CD14-positive monocyte (primary cell): ENCODE measurements at regions not wholly inside any gene's neighbourhood (a gene's known extent, or its start where the extent isn't known, plus 50 kb on each side); places are given as distances from the start of the nearest gene placed in this dataset.

Source experiments
- DNase-seq, 3 donors: peaks; one replicate each; pipeline ENCODE4 v3.0.0-alpha.2; 2011 to 2022
- H2AFZ ChIP-seq: 2 replicates; pipeline ENCODE4 v1.6.0; 2012; ENCODE audit warnings: mild to moderate bottlenecking, low read depth, low read length, inconsistent platforms; ENCODE audit not compliant: insufficient read depth, poor library complexity, severe bottlenecking
- H3K27ac ChIP-seq, 2 donors: 1 replicate in 1 of 2; 2 replicates in 1 of 2; pipeline ENCODE4 v1.5.1; 2012 to 2013; ENCODE audit warnings: low read length in 2 of 2, control low read depth in 1 of 2, inconsistent platforms in 1 of 2, low read depth in 1 of 2, mild to moderate bottlenecking in 1 of 2
- H3K27me3 ChIP-seq, 2 donors: one replicate each; pipeline versions ENCODE4 v1.6.0 to v1.6.1; 2011 to 2013; ENCODE audit warnings: low read length in 2 of 2; ENCODE audit not compliant: control insufficient read depth in 2 of 2, insufficient read depth in 2 of 2
- H3K36me3 ChIP-seq, 2 donors: replicated peaks in 1 of 2; 1 replicate in 1 of 2; 2 replicates in 1 of 2; pipeline versions ENCODE4 v1.5.1 to v1.6.1; 2012 to 2013; ENCODE audit warnings: low read length in 2 of 2, control low read depth in 1 of 2, inconsistent platforms in 1 of 2, mild to moderate bottlenecking in 1 of 2; ENCODE audit not compliant: insufficient read depth in 2 of 2, control insufficient read depth in 1 of 2
- H3K4me1 ChIP-seq, 2 donors: 1 replicate in 1 of 2; 2 replicates in 1 of 2; pipeline versions ENCODE4 v1.5.1 to v1.6.1; 2012 to 2013; ENCODE audit warnings: low read length in 2 of 2, control low read depth in 1 of 2, inconsistent platforms in 1 of 2, mild to moderate bottlenecking in 1 of 2, moderate library complexity in 1 of 2; ENCODE audit not compliant: insufficient read depth in 2 of 2, control insufficient read depth in 1 of 2
- H3K4me2 ChIP-seq: replicated peaks from 2 replicates; pipeline ENCODE3; 2012; ENCODE audit warnings: low read length, moderate library complexity, mild to moderate bottlenecking; ENCODE audit not compliant: poor library complexity, severe bottlenecking; ENCODE audit errors: extremely low read depth
- H3K4me3 ChIP-seq, 3 experiments: fragments of 200-600 bp in 1 of 3; sonication (generic) in 1 of 3; replicated peaks in 1 of 3; 1 replicate in 2 of 3; 2 replicates in 1 of 3; pipeline ENCODE4 v1.5.1; 2011 to 2013; ENCODE audit warnings: low read length in 3 of 3, mild to moderate bottlenecking in 3 of 3, control low read depth in 2 of 3, low read depth in 2 of 3, inconsistent platforms in 1 of 3, moderate library complexity in 1 of 3
- H3K79me2 ChIP-seq: 2 replicates; pipeline ENCODE4 v1.6.0; 2012; ENCODE audit warnings: mild to moderate bottlenecking, control low read depth, inconsistent platforms, low read length, moderate library complexity; ENCODE audit not compliant: insufficient read depth
- H3K9ac ChIP-seq: 2 replicates; pipeline ENCODE4 v1.6.0; 2017; ENCODE audit warnings: low read length, mild to moderate bottlenecking; ENCODE audit not compliant: insufficient read depth, poor library complexity, severe bottlenecking
- H3K9me3 ChIP-seq, 2 donors: replicated peaks in 1 of 2; 1 replicate in 1 of 2; 2 replicates in 1 of 2; pipeline versions ENCODE4 v1.5.1 to v1.6.1; 2012 to 2013; ENCODE audit warnings: low read length in 2 of 2, control low read depth in 1 of 2; ENCODE audit not compliant: control insufficient read depth in 1 of 2, insufficient read depth in 1 of 2
- H4K20me1 ChIP-seq: 2 replicates; pipeline ENCODE4 v1.6.0; 2012; ENCODE audit warnings: mild to moderate bottlenecking, low read length, control low read depth, moderate library complexity; ENCODE audit not compliant: insufficient read depth
- H3K27ac Mint-ChIP-seq, 7 donors: one replicate each; pipeline ENCODE4 v1.8.0; 2020; ENCODE audit warnings: mild to moderate bottlenecking in 7 of 7, mixed read lengths in 7 of 7, moderate library complexity in 6 of 7, inconsistent platforms in 2 of 7
- H3K27me3 Mint-ChIP-seq, 3 donors: one replicate each; pipeline ENCODE4 v1.8.0; 2021 to 2022; ENCODE audit warnings: low read depth in 3 of 3, mild to moderate bottlenecking in 3 of 3, mixed read lengths in 3 of 3, moderate library complexity in 3 of 3, inconsistent platforms in 1 of 3
- H3K36me3 Mint-ChIP-seq, 2 donors: one replicate each; pipeline ENCODE4 v1.8.0; 2020; ENCODE audit warnings: mixed read lengths in 2 of 2, inconsistent platforms in 1 of 2, mild to moderate bottlenecking in 1 of 2
- H3K4me1 Mint-ChIP-seq: one replicate; pipeline ENCODE4 v1.8.0; 2020; ENCODE audit warnings: mild to moderate bottlenecking, mixed read lengths
- H3K4me3 Mint-ChIP-seq, 2 donors: one replicate each; pipeline ENCODE4 v1.8.0; 2020; ENCODE audit warnings: mild to moderate bottlenecking in 2 of 2, mixed read lengths in 2 of 2, moderate library complexity in 1 of 2
- H3K9me3 Mint-ChIP-seq, 7 donors: one replicate each; pipeline ENCODE4 v1.8.0; 2020 to 2022; ENCODE audit warnings: mixed read lengths in 7 of 7, mild to moderate bottlenecking in 6 of 7, moderate library complexity in 6 of 7, inconsistent platforms in 2 of 7
- CTCF ChIP-seq: fragments of 200-600 bp; IDR thresholded peaks from one replicate; pipeline ENCODE4 v1.8.0; 2022; ENCODE audit warnings: antibody characterized with exemption, mild to moderate bottlenecking
- WGBS: methylation state at CpG from one replicate; pipeline ENCODE4 v1.1.5; 2013; ENCODE audit warnings: missing lambda C conversion rate; ENCODE audit not compliant: insufficient coverage; 5-methylcytosine and 5-hydroxymethylcytosine counted together
- intact Hi-C, 2 donors: fragments of 100-400 bp; cut with micrococcal nuclease; formaldehyde crosslinking; loops; one replicate each; pipeline versions ENCODE4 v1.15.0 to v1.15.1; 2023

DNA sequence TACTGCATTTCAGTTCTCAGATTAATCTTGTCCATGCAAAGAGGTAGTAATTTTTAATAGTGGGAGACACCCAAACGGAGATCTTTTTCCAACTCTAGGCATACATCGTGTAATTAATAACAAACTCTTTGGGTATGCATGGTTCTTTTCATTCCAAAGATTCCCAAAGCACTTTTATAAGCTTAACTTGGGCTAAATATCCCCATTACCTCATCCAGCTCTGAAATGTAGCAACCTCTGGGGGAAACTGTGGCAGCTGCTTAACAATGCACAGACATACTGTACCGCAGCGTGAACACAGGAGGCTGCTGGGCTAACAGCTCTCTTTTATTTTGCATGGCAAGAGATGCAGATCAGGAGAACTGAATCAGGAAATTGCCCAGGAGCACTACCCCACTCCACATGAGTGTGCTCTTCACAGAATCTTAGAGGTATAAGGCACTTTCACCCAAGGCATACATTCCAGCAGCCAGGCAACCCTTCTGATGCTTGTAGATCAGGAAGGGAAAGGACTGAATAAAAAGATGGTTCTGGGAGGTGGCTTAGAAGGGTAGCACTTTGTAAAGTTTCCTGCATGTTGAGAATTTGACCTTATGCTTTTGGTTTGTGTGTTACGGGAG, 114.4 kb upstream of the GLI3 start:
- H3K36me3 ChIP-seq, result no peaks in the 10 kb centered on the region
- no peaks in the 10 kb centered on the region for H3K36me3 Mint-ChIP-seq
- H3K4me1 ChIP-seq, result no peaks in the 10 kb centered on the region
- no peak overlapping the region for H2AFZ ChIP-seq
- H3K9ac ChIP-seq, result no peak overlapping the region
- peaks cover 0 to 3% of the 10 kb centered on the region in 2 donors for H3K9me3 ChIP-seq
- intact Hi-C loops, result no loop called here
- H3K4me1 Mint-ChIP-seq, result no peaks in the 10 kb centered on the region
- no peak overlapping the region for H3K27ac ChIP-seq
- H3K27me3 Mint-ChIP-seq, result peaks cover 0 to 2% (median 0%) of the 10 kb centered on the region in 3 donors
- 86% methylated on average over 3 of the region's 5 CpGs for WGBS
- no peak for TF ChIP-seq CTCF
- no peaks in the 10 kb centered on the region for H3K79me2 ChIP-seq
- DNase-seq, result no peak
- H3K27me3 ChIP-seq, result no peaks in the 10 kb centered on the region
- H3K4me2 ChIP-seq, result no peak overlapping the region
- no peak overlapping the region for H3K4me3 Mint-ChIP-seq
- no peak overlapping the region for H3K27ac Mint-ChIP-seq
- H4K20me1 ChIP-seq, result no peaks in the 10 kb centered on the region
- H3K9me3 Mint-ChIP-seq, result peaks cover 1 to 11% (median 5%) of the 10 kb centered on the region in 7 donors
- H3K4me3 ChIP-seq, result no peak overlapping the region

DNA sequence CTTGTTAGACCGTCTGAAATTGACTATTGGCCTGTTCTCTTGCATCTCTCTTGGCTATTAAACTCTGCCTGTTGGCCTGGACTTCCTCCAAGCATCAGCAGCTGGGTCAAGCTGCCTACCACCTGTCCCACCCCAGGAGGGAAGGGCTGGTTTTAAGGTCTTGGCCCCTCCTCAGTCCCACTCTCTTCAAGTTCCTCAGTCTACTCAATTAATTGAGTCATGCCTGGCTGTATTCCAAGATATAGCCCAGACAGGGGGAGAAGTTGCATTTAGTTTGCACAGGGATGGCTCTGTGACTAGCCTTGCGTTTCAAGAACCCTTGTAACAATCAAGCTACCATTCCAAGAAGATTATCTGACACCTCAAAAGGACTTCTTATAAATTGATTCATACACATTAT, 113.8 kb upstream of the GLI3 start:
- Mint-ChIP-seq H3K36me3 (no peaks in the 10 kb centered on the region), H3K9me3 (peaks cover 0 to 6% (median 2%) of the 10 kb centered on the region in 7 donors), H3K27ac (no peak overlapping the region), H3K27me3 (peaks cover 0 to 2% (median 0%) of the 10 kb centered on the region in 3 donors), H3K4me1 (no peaks in the 10 kb centered on the region), H3K4me3 (no peak overlapping the region)
- Histone ChIP-seq H3K9me3 (peaks cover 0 to 3% of the 10 kb centered on the region in 2 donors), H3K36me3 (no peaks in the 10 kb centered on the region), H3K9ac (no peak overlapping the region), H3K79me2 (no peaks in the 10 kb centered on the region), H3K27ac (no peak overlapping the region), H4K20me1 (no peaks in the 10 kb centered on the region), H2AFZ (no peak overlapping the region), H3K4me1 (no peaks in the 10 kb centered on the region), H3K4me2 (no peak overlapping the region), H3K27me3 (no peaks in the 10 kb centered on the region), H3K4me3 (no peak overlapping the region)
- intact Hi-C loops, result no loop called here
- DNase-seq, result no peak
- 80% methylated on average over 1 of the region's 2 CpGs for WGBS
- TF ChIP-seq CTCF, result no peak
